Nephron (organoid): ENCODE measurements at regions not wholly inside any gene's neighbourhood (a gene's known extent, or its start where the extent isn't known, plus 50 kb on each side); places are given as distances from the start of the nearest gene placed in this dataset.

Experiments
- H3K27ac Mint-ChIP-seq, 3 experiments: 2 replicates each; pipeline ENCODE4 v1.8.0; 2020; ENCODE audit warnings: mixed read lengths in 3 of 3, mild to moderate bottlenecking in 2 of 3, moderate library complexity in 1 of 3
- H3K27me3 Mint-ChIP-seq: 2 replicates; pipeline ENCODE4 v1.8.0; 2021; ENCODE audit warnings: low read depth, mild to moderate bottlenecking, moderate library complexity, mixed read lengths
- H3K36me3 Mint-ChIP-seq: 2 replicates; pipeline ENCODE4 v1.8.0; 2020; ENCODE audit warnings: low read depth, mixed read lengths
- H3K4me1 Mint-ChIP-seq: 2 replicates; pipeline ENCODE4 v1.8.0; 2020; ENCODE audit warnings: mixed read lengths
- H3K4me3 Mint-ChIP-seq, 3 experiments: 2 replicates each; pipeline ENCODE4 v1.8.0; 2020; ENCODE audit warnings: mild to moderate bottlenecking in 3 of 3, mixed read lengths in 3 of 3, moderate library complexity in 2 of 3
- H3K9me3 Mint-ChIP-seq: 2 replicates; pipeline ENCODE4 v1.8.0; 2020; ENCODE audit warnings: mixed read lengths
- CTCF ChIP-seq, 3 experiments: fragments of 200-600 bp; sonication (generic); IDR thresholded peaks; one replicate each; pipeline ENCODE4 v1.5.0; 2021; ENCODE audit warnings: antibody characterized with exemption in 3 of 3; ENCODE audit not compliant: unreplicated experiment in 3 of 3

GRCh38 chr7:135822376-135822775 lies 73.8 kb upstream of the FAM180A start:
- Mint-ChIP-seq H3K9me3 (no peaks in the 10 kb centered on the region), H3K4me1 (peaks cover 4% of the 10 kb centered on the region)

GRCh38 chr7:135817583-135817982 lies 69.0 kb upstream of the FAM180A start:
- H3K4me3 Mint-ChIP-seq = no peak overlapping the region
- H3K27ac Mint-ChIP-seq = no peak overlapping the region
- H3K27me3 Mint-ChIP-seq = peaks cover 5% of the 10 kb centered on the region
- no peak for TF ChIP-seq CTCF (IDR thresholded peaks at IDR 0.05; ENCODE audit: unreplicated experiment in 3 of 3)
- H3K36me3 Mint-ChIP-seq = no peaks in the 10 kb centered on the region
- H3K9me3 Mint-ChIP-seq = no peaks in the 10 kb centered on the region
- no peaks in the 10 kb centered on the region for H3K4me1 Mint-ChIP-seq

More at GRCh38 chr7:135822376-135822775, 73.8 kb upstream of the FAM180A start:
- TF ChIP-seq CTCF (IDR thresholded peaks at IDR 0.05; ENCODE audit: unreplicated experiment in 3 of 3) = no peak
- no peak overlapping the region for H3K4me3 Mint-ChIP-seq
- H3K27me3 Mint-ChIP-seq = peaks cover 18% of the 10 kb centered on the region
- no peak overlapping the region for H3K27ac Mint-ChIP-seq
- no peaks in the 10 kb centered on the region for H3K36me3 Mint-ChIP-seq

GRCh38 chr7:135815033-135815432 lies 66.4 kb upstream of the FAM180A start:
- no peak for TF ChIP-seq CTCF (IDR thresholded peaks at IDR 0.05; ENCODE audit: unreplicated experiment in 3 of 3)
- peaks cover 5% of the 10 kb centered on the region for H3K27me3 Mint-ChIP-seq
- H3K36me3 Mint-ChIP-seq = no peaks in the 10 kb centered on the region
- no peak overlapping the region for H3K4me3 Mint-ChIP-seq
- H3K27ac Mint-ChIP-seq = no peak overlapping the region
- no peaks in the 10 kb centered on the region for H3K9me3 Mint-ChIP-seq
- no peaks in the 10 kb centered on the region for H3K4me1 Mint-ChIP-seq

- Mint-ChIP-seq H3K36me3 (no peaks in the 10 kb centered on the region), H3K27ac (no peak overlapping the region), H3K4me3 (no peak overlapping the region), H3K9me3 (no peaks in the 10 kb centered on the region), H3K4me1 (peaks cover 22% of the 10 kb centered on the region), H3K27me3 (peaks cover 5% of the 10 kb centered on the region)
- no peak for TF ChIP-seq CTCF (IDR thresholded peaks at IDR 0.05; ENCODE audit: unreplicated experiment in 3 of 3)
Observed at GRCh38 chr7:135812148-135812547, 63.5 kb upstream of the FAM180A start.

- TF ChIP-seq CTCF (IDR thresholded peaks at IDR 0.05; ENCODE audit: unreplicated experiment in 3 of 3) = no peak
- H3K4me1 Mint-ChIP-seq = peaks cover 22% of the 10 kb centered on the region
- H3K4me3 Mint-ChIP-seq = no peak overlapping the region
- H3K36me3 Mint-ChIP-seq = no peaks in the 10 kb centered on the region
- peaks cover 5% of the 10 kb centered on the region for H3K27me3 Mint-ChIP-seq
- H3K9me3 Mint-ChIP-seq = no peaks in the 10 kb centered on the region
- H3K27ac Mint-ChIP-seq = no peak overlapping the region
Observed at GRCh38 chr7:135811506-135811905, 62.9 kb upstream of the FAM180A start.

GRCh38 chr7:135808206-135808605 lies 59.6 kb upstream of the FAM180A start:
- H3K4me3 Mint-ChIP-seq = no peak overlapping the region
- H3K9me3 Mint-ChIP-seq = no peaks in the 10 kb centered on the region
- H3K27me3 Mint-ChIP-seq = no peaks in the 10 kb centered on the region
- peaks cover 22% of the 10 kb centered on the region for H3K4me1 Mint-ChIP-seq
- no peaks in the 10 kb centered on the region for H3K36me3 Mint-ChIP-seq
- H3K27ac Mint-ChIP-seq = peak overlapping the region; percentile 38 to 72 (median 69)
- TF ChIP-seq CTCF (IDR thresholded peaks at IDR 0.05; ENCODE audit: unreplicated experiment in 3 of 3) = no peak
